GM12875 (cell line): ENCODE measurements at regions not wholly inside any gene's neighbourhood (a gene's known extent, or its start where the extent isn't known, plus 50 kb on each side); places are given as distances from the start of the nearest gene placed in this dataset.
"Not testable (repeated sequence)": the region's sequence is repeated elsewhere in the genome, so short reads cannot be mapped to it uniquely, and the experiment has no call there.

ENCODE experiments used
- H3K4me3 ChIP-seq: one replicate; pipeline ENCODE4 v1.5.1; 2011; ENCODE audit warnings: low read depth, low read length, control low read depth
- TF ChIP-seq, protein P1 (sequence below): IDR thresholded peaks from 2 replicates; pipeline ENCODE4 v1.5.1; 2011; ENCODE audit warnings: low read depth, mild to moderate bottlenecking, control low read depth, inconsistent platforms, low read length, moderate library complexity, borderline replicate concordance; ENCODE audit not compliant: insufficient read depth

DNA sequence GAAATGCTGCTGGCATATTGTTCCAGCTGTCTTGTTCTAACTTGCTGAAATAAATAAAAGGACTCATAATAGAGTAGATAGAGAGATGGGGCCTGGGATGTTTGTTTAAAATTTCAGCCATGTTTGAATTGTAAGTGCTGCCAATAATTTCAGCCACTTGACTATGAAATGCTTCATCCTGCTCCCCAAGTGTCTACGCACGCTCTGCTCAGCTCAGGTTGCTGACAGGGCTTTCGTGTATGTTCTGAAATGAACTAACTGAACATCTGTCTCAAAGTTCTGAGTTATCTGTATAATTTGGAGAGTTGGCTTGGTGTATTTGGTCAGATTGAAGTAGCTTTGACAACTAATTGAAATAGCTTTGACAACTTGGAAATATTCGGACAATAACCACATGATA lies 387.8 kb downstream of the BMP2 start:
- no peak overlapping the region for H3K4me3 ChIP-seq
- TF ChIP-seq, protein P1, sequence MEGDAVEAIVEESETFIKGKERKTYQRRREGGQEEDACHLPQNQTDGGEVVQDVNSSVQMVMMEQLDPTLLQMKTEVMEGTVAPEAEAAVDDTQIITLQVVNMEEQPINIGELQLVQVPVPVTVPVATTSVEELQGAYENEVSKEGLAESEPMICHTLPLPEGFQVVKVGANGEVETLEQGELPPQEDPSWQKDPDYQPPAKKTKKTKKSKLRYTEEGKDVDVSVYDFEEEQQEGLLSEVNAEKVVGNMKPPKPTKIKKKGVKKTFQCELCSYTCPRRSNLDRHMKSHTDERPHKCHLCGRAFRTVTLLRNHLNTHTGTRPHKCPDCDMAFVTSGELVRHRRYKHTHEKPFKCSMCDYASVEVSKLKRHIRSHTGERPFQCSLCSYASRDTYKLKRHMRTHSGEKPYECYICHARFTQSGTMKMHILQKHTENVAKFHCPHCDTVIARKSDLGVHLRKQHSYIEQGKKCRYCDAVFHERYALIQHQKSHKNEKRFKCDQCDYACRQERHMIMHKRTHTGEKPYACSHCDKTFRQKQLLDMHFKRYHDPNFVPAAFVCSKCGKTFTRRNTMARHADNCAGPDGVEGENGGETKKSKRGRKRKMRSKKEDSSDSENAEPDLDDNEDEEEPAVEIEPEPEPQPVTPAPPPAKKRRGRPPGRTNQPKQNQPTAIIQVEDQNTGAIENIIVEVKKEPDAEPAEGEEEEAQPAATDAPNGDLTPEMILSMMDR, result no peak

GRCh38 chr20:7155794-7156193 lies 388.3 kb downstream of the BMP2 start:
- TF ChIP-seq, protein P1, result no peak
- no peak overlapping the region for H3K4me3 ChIP-seq

GRCh38 chr20:7159903-7160302 lies 392.4 kb downstream of the BMP2 start:
- TF ChIP-seq, protein P1, result no peak
- no peak overlapping the region for H3K4me3 ChIP-seq

DNA sequence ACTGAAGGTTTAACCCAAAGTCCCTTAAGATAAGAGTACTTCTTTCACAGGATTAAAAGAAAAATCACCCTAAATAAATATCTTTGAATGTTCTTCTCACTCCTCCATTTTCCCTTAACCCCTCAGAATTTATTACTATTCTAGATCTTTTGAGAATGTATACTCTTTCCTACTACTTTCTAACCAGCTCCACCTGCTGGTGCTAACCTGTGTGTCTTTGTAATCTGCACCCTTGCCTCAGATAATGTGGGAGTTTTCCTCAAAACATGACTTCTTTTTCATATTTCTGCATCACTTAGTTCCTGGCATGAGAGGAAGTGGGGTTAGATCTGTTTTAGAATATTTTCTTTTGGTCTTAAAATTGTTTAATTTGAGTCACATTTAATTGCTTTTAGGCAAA lies 394.2 kb downstream of the BMP2 start:
- no peak overlapping the region for H3K4me3 ChIP-seq
- TF ChIP-seq, protein P1, result no peak

DNA sequence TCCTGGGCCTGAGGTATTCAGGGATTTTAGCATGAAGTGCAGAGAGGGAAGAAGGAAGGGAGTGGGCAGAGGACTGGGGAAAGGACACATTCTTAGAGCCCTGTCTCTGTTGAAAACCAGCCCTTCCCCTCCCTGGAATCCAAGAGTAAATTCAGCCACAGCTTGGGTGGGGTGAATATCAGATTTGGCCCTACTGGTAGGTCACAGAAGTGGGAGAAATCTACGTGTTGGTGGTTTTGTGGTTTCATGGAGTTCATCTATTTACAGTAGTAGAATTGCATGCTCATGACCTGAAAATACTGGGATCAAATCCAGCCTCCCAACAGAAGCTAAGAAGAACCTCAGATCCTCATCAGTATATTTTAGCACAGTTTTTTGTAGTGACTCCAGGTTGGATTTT lies 404.4 kb downstream of the BMP2 start:
- no peak overlapping the region for H3K4me3 ChIP-seq
- TF ChIP-seq, protein P1, result no peak

DNA sequence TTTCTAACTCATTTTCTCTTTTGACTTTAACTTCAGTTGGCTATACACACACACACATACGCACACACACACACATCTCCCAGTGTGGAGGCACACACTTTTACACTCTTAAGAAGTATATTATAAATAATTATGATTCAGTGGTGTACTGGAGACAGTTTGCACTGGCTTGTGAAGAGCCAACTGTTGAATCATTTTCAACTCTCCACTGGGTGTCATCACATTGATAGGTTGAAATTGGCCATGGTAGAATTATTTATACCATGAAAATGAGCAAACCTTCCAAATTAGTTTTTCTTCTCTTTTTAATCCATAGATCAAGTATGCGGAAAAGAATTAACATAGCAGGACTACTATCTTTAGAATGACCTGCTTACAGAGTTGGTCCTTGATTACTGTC lies 407.1 kb downstream of the BMP2 start:
- H3K4me3 ChIP-seq, result no peak overlapping the region

GRCh38 chr20:7175827-7176226 lies 408.3 kb downstream of the BMP2 start:
- not testable (repeated sequence) for H3K4me3 ChIP-seq

More for the DNA sequence above, 407.1 kb downstream of the BMP2 start:
- TF ChIP-seq, protein P1, result no peak

DNA sequence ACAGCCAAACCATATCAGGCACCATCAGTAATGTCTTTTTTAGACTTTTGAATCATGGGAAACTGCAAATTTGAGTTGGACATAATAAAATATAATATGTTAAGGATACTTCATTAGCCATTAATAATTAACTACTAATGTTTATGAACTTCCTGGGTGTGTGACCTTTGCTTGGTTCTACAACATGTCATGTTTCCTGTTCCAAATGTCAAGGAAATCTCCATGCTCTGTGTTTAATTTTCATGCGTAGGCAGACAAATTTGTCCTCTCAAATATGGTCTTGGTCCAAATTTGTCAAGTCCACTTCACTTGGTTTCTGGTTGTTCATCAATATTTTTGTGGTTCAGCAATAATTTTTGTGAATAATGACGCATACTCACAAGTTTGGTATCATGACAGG lies 410.5 kb downstream of the BMP2 start:
- TF ChIP-seq, protein P1, result no peak

More for the DNA sequence above, 410.5 kb downstream of the BMP2 start:
- no peak overlapping the region for H3K4me3 ChIP-seq
